Kidney (tissue), 13 donors: ENCODE measurements at regions not wholly inside any gene's neighbourhood (a gene's known extent, or its start where the extent isn't known, plus 50 kb on each side); places are given as distances from the start of the nearest gene placed in this dataset.

ENCODE experiments used
- DNase-seq, 5 donors: peaks; one replicate each; pipeline ENCODE4 v3.0.0-alpha.2; 2013 to 2020
- FAIRE-seq: peaks from 2 replicates; lab custom pipeline; 2012; peaks lifted over from hg19 to GRCh38; lab: Jason Lieb, UNC
- H3K27ac ChIP-seq, 2 donors: one replicate each; pipeline ENCODE4 v1.7.0; 2013; ENCODE audit warnings: low read depth in 2 of 2, low read length in 2 of 2, inconsistent platforms in 1 of 2
- H3K27me3 ChIP-seq: one replicate; pipeline ENCODE4 v1.7.1; 2013; ENCODE audit warnings: low read length, inconsistent platforms; ENCODE audit not compliant: control insufficient read depth, insufficient read depth
- H3K36me3 ChIP-seq, 3 donors: one replicate each; pipeline versions ENCODE4 v1.7.0 to v1.7.1; 2013; ENCODE audit warnings: low read length in 3 of 3, control low read depth in 1 of 3, inconsistent platforms in 1 of 3; ENCODE audit not compliant: insufficient read depth in 3 of 3, control insufficient read depth in 2 of 3
- H3K4me1 ChIP-seq, 3 donors: one replicate each; pipeline versions ENCODE4 v1.7.0 to v1.7.1; 2013; ENCODE audit warnings: low read length in 3 of 3, inconsistent platforms in 1 of 3, low read depth in 1 of 3; ENCODE audit not compliant: control insufficient read depth in 2 of 3, insufficient read depth in 2 of 3
- H3K4me3 ChIP-seq, 3 donors: one replicate each; pipeline versions ENCODE4 v1.7.0 to v1.8.1; 2013; ENCODE audit warnings: low read length in 3 of 3, control low read depth in 1 of 3, inconsistent platforms in 1 of 3
- H3K9ac ChIP-seq, 3 donors: one replicate each; pipeline versions ENCODE4 v1.7.0 to v1.7.1; 2013; ENCODE audit warnings: low read length in 3 of 3, control low read depth in 1 of 3, inconsistent platforms in 1 of 3
- H3K9me3 ChIP-seq, 3 donors: one replicate each; pipeline versions ENCODE4 v1.7.0 to v1.7.1; 2013; ENCODE audit warnings: low read length in 3 of 3, control low read depth in 1 of 3, inconsistent platforms in 1 of 3; ENCODE audit not compliant: control insufficient read depth in 2 of 3, insufficient read depth in 1 of 3
- CTCF ChIP-seq: IDR thresholded peaks from 3 replicates; pipeline ENCODE4 v1.5.1; 2012; ENCODE audit warnings: mild to moderate bottlenecking, moderate library complexity, borderline replicate concordance; ENCODE audit not compliant: insufficient read depth; ENCODE audit errors: extremely low read depth
- intact Hi-C: fragments of 100-400 bp; cut with DNase I; formaldehyde crosslinking; loops from one replicate; pipeline ENCODE4 v1.11.1; 2022
- donor health status: control.
- donor health status: control.
- donor health status: control.
- donor health status: control.
- donor health status: control.
- donor health status: DM: yes; HTN: yes; CAD: no.
- donor health status: Normal renal cell carcinoma (clear cell type).

- no peak overlapping the region for H3K4me3 ChIP-seq
- no peak overlapping the region for H3K9ac ChIP-seq
- no peaks in the 10 kb centered on the region for H3K27me3 ChIP-seq
- DNase-seq (no peak), FAIRE-seq (no peak)
- no peaks in the 10 kb centered on the region for H3K36me3 ChIP-seq
- H3K27ac ChIP-seq, result no peak overlapping the region
- intact Hi-C loops, result no loop called here
- no peaks in the 10 kb centered on the region for H3K9me3 ChIP-seq
- H3K4me1 ChIP-seq, result no peaks in the 10 kb centered on the region
- TF ChIP-seq CTCF, result no peak
These were observed 143.1 kb downstream of the ARSF start for GRCh38 chrX:3184176-3184930.

- FAIRE-seq, result no peak
These were observed 140.6 kb downstream of the ARSF start for GRCh38 chrX:3181846-3182245.

GRCh38 chrX:3178329-3178728 is 137.1 kb downstream of the ARSF start:
- no peak for FAIRE-seq
- no peak for DNase-seq
- Histone ChIP-seq H3K4me3 (no peak overlapping the region), H3K27me3 (no peaks in the 10 kb centered on the region), H3K36me3 (no peaks in the 10 kb centered on the region), H3K27ac (no peak overlapping the region), H3K4me1 (no peaks in the 10 kb centered on the region), H3K9ac (no peak overlapping the region), H3K9me3 (no peaks in the 10 kb centered on the region)
- no peak for TF ChIP-seq CTCF
- intact Hi-C loops, result no loop called here

More at GRCh38 chrX:3181846-3182245, 140.6 kb downstream of the ARSF start:
- H3K27ac ChIP-seq, result no peak overlapping the region
- H3K4me3 ChIP-seq, result no peak overlapping the region
- H3K9me3 ChIP-seq, result no peaks in the 10 kb centered on the region
- H3K36me3 ChIP-seq, result no peaks in the 10 kb centered on the region
- no peak for TF ChIP-seq CTCF
- intact Hi-C loops, result no loop called here
- H3K27me3 ChIP-seq, result no peaks in the 10 kb centered on the region
- H3K4me1 ChIP-seq, result no peaks in the 10 kb centered on the region
- no peak for DNase-seq
- no peak overlapping the region for H3K9ac ChIP-seq
